HG03095 (cell line): ENCODE measurements at regions not wholly inside any gene's neighbourhood (a gene's known extent, or its start where the extent isn't known, plus 50 kb on each side); places are given as distances from the start of the nearest gene placed in this dataset.
"Not testable (repeated sequence)": the region's sequence is repeated elsewhere in the genome, so short reads cannot be mapped to it uniquely, and the experiment has no call there.

Experiments used
- ATAC-seq: cut with Tn5 transposase; IDR thresholded peaks from one replicate; pipeline ENCODE4 v1.9.1; 2021; ENCODE audit warnings: moderate library complexity; ENCODE audit not compliant: unreplicated experiment

DNA sequence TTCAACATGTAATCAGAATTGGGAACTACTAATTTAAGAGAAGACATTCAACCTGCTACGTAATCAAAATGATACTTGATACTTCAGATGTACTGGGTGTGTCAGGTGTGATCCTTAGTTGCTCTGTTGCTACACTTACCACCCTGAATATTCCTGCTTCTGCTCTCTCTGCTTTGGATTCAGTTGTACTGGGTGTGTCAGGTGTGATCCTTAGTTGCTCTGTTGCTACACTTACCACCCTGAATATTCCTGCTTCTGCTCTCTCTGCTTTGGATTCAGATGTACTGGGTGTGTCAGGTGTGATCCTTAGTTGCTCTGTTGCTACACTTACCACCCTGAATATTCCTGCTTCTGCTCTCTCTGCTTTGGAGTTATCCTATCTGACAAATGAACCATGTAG is 290.2 kb downstream of the RAB38 start:
- ATAC-seq, result not testable (repeated sequence)

DNA sequence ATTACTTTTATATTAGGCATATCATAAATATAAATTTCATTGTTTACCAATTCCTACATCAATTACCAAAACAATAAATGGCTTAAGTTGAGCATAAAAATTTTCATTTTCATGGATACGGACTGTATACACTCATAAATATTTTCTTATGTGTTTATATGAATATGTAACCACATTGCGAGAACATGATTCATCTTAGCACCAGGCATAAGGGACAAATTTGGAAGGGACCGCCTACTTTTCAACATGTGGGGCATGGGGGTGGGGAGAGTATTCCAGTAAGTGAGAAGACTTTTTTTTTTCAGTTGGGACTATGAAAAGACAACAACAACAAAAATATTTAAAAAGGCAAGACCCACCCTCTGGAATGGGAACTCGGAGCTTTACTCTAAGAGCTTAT is 296.1 kb downstream of the RAB38 start:
- no peak for ATAC-seq

DNA sequence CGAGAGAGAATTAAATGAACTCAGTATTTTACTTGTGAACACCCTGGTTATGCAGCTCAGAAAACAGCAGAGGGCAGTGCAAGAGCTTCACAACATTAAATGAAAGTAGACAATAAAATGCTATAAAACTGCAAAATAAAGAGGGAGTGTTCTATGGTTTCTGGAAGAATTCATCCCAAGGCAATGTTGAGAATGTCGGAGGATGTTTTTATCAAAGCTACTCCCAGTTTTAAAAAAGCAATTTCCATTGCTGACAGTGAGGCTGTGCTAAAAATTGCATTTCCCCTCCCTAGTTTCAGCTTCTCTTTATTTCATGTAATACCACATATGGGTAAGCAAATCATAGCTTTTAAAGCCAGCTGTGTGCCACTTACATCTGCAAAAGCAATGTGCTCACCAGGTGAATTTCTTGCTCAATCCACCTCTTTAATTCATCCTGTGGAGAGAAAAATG is 296.8 kb downstream of the RAB38 start:
- ATAC-seq, result no peak

DNA sequence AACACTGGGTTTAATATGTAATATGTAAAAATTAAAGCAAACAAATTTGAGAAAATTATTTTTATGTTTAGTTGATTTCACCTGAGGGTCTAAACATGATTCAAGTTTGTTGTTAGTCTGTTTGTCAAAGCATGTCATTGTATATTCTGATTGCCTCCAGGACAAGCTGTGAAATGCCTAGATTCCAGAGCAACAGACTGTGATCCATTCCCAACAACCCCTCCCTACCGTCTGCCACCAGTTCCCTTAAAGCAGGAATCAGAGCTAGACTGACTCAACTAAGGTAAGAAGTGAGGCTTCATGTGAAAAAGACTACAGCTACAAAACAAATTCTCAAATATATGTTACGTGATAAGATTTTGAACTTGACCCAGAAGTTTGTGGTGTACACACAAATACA is 304.2 kb downstream of the RAB38 start:
- no peak for ATAC-seq

DNA sequence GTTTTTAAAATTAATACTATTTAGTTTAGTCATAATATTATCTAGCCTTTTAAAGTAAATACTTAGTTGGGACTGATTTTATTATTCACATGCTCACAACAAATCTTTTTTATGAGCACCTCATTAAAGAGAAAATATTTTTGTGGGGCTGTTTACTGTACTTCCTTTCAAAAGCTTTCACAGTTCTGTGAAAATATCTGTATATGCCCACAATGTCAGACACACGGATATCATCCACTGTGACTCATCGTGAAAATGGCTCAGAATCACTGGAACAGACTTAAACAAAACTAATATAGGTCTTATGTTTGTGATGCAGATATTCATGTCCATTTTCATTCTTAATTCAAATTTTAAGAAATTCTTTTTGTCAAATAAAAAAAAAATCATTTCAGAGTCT is 305.2 kb downstream of the RAB38 start:
- no peak for ATAC-seq

DNA sequence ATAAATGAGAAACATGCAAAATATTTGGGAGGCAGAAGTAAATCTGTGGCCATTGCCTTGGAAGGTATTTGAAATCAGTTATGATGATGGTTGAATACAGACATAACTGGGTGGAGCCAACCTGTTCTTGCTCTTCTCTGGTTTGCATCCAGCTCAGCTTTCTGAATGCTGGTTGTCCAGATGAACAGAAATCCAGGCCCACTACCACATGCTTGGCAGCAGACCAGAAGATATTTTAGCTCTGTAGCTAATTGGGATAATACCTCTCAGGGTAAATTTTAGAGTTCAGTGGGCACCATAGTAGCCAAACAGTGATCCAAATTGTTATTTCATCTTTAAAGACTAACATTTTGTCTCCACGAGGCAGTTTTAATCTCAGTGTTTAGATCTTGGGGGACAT is 308.3 kb downstream of the RAB38 start:
- ATAC-seq, result no peak

DNA sequence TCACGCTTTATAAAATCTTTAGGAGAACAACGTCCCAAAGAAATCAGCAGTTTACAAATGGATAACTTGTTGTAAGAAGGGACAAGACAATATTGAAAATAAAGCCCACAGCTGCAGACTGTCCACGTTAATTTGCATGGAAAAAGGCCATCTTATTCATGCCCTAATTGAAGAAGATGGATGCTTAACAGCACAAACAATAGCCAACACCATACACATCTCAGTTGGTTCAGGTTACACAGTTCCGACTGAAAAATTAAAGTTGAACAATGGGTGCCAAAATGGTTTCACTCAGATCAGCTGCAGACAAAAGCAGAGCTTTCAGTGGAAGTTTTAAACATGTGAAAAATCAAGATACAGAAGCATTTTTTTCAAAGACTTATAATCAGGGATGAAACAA is 314.2 kb downstream of the RAB38 start:
- ATAC-seq, result no peak

DNA sequence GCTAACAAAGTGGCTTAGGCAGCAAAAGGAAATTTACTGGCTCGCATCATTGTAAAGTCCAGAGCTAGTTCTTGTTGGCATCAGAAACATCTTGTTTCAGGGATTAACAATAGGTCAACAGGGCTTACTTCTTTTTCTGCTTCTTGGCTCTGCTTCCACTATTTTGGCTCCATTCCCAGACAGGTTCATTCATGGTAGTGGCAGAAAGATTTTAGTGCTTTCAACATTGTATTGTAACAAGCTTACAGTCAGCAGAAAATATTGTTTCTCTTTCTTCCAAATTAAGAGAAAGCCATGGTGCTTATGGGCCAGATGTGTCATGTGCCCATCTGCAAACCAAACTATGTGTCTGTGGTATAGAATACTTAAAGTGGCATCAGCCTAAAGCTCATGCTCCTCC is 315.6 kb downstream of the RAB38 start:
- no peak for ATAC-seq

DNA sequence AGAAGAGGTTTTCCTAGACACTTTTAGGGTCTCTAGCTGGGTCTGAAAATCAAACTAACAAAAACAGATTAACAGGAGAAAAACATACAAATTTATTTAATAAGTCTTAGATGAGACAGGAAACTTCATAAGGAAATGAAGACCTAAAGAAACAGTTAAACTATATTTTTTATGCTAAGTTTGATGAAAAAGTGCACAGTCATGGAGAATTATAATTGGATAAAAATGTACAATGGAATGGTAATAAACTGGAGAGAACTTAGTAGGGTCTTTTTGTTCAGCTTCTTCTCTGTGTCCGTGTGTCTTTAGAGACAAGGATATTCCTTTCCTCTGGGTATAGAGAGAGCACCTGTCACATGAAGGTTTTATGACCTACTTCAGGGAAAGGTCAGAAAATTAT is 323.4 kb downstream of the RAB38 start:
- ATAC-seq, result no peak

DNA sequence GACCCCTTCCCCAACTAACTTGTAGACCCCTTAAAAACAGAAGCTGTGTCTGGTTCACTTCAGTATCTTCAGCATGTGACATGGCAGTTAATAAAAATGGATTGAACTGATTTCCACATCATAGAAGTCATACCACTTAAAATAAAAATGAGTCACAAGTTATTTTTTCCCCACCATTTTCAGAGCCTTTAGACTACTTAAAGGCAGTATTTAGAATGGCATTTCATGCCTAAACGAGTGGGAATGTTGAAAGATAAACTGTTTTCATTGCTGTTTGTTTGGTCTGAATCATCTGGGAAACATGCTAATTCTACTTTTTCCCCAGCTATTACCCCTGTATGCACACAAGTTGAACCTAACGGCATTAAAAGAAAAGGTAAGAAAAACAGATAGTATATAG is 324.0 kb downstream of the RAB38 start:
- no peak for ATAC-seq

DNA sequence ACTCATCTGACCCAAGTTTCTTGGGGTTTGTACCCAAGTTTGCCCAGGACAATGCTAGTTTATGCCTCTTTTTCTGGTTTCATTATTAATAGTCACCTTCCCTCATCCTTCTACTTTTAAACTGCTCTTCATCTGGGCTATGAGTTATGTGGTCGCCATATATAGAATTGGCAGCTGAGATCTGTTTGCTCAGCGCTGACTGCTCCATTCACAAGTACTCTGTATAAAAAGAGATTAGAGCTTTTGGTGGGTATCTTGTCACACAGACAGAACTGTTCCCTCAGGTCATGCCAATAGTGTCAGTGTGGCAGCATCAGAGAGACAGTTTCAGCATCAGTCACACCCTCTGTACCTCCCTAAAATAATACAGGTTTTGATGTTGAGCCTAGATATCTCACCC is 326.0 kb downstream of the RAB38 start:
- no peak for ATAC-seq

DNA sequence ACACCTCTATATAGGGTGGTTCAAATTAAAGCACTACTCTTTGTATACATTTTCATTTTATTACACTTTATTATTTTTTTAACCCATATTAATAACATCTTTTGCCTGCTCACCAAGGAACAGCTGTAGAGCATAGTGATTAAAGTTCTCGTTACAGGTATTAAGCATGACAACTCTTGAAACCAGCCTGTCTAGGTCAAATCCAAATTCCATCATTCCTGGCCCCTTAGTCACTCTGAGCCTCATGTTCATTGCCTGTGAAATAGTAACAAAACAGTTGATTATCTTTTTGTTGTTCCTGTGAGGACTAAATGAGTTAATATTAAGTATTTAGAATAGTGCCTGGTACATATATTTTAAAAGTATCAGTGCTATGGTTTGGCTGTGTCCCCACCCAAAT is 334.5 kb downstream of the RAB38 start:
- ATAC-seq, result no peak

DNA sequence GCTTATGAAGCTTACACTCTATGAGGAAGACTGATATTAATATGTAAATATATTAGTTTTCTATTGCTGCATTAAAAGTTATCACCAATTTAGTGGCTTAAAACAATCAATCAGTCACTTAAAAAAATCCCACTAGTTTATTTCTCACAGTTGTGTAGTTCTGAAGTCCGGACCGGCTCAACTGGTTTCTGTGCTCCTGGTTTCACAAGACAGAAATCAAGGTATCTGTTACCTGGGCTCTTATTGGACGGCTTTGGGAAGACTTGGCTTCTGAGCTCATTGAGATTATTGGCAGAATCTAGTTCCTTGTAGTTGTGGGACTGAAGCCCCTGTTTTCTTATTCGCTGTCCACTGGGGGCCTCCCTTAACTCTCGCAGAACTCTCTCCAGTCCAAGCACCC is 343.0 kb downstream of the RAB38 start:
- no peak for ATAC-seq

DNA sequence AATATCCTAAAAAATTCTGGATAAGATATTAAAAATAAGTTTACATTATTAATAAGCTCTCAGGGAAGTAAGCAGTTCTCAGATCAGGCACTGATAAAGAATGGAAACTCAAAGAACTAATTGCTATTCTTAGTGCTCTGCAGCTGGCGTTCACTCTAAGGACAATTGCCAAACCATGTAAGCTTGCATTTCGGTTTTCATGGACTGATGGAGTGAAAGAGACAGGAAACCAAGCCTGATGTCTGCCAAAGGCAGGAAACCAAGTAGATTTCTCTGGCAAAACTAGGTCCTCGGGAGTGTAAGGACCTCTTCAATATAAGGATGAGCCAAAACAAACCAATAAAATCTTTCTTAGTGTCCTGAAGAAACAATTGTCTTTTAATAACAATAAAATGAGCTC is 355.2 kb downstream of the RAB38 start:
- no peak for ATAC-seq

DNA sequence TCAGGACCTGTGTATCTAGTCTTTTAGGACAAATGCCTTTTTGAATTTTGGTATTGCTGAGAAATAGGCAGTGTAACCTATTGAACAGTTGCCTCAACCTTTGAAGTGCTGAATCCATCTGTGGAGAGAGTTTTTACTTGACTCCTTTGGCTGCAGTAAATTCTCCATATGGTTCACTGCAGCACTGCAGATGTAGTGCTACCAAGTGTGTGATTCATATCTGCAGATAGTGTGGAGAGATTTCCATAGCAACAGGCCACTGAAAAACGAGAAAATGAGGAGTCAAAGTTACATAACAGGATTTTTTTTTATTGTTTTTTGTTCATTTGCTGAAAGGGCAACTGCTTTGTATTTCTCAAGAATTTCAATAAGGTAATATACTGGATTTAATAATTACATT is 356.1 kb downstream of the RAB38 start:
- ATAC-seq, result peak; percentile 78

DNA sequence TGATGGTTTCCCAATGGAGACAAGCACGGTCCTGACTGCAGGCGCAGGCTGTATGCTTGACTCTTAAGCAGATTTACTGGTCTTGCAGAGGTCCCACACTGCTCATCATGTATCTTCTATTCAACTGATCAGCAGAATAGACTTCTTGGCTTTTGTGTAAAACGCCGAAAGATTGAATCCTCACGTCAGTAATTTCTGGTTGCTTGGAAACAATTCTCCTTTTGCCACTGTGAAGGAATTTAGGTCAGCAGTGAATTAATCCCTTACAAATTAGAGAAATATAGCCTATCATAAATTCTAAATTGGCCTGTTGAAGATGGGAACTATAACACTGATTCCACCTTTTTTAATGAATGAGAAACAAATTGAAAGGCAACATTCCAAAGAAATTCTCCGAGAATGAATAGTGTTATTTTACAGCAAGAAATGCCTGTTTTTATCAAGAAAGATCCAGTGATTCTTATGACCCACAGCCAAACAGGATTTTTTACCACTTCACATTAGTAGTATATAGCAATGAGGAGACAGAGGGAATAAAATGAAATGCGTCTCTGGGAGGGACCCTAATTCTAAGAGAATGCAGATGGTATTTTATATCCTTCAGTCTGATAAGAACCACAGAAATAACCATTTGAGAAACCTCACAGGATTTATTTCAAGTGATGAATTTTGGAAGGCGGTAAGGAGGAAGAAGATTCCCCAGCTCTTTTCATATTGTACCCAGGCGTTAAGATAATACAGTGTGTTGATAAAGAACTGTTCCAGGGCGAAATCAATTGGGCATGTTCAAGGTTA is 362.5 kb downstream of the RAB38 start:
- no peak for ATAC-seq

DNA sequence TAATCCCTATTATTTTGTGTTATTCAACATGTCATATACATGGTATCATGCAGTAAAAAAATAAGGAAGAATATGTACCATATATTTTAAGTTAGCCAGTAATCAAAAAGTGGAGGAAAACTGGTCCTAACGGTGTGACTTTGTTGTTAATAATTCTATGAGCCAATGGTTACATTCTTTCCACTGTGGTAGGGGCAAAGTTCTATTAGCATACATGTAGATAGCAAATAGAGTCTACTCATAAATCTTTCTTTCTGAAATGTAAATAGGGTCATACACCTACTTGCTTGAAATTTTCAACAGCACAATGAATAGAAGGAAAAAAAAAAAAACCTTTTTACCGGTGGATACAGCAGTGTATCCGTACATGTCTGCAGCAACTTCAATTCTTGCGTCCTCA is 364.8 kb downstream of the RAB38 start:
- ATAC-seq, result no peak

DNA sequence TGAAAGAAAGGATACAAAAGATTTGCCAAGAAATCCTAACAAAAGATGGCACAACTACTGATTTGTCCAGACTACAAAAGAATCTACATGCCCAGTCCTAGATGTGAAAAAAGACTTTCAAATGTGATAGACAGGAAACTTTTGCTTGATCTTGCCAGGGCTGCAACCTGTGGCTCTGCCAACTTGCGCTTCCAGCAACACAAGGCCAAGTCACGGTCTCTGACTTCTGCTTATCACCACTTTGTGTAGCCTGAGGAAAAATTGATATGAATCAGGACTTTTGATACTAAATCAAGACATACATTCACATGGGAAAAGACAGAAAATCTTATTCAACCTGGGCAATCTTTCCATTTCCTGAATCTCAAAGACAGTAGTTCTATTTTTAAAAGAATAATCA is 366.0 kb downstream of the RAB38 start:
- ATAC-seq, result no peak

DNA sequence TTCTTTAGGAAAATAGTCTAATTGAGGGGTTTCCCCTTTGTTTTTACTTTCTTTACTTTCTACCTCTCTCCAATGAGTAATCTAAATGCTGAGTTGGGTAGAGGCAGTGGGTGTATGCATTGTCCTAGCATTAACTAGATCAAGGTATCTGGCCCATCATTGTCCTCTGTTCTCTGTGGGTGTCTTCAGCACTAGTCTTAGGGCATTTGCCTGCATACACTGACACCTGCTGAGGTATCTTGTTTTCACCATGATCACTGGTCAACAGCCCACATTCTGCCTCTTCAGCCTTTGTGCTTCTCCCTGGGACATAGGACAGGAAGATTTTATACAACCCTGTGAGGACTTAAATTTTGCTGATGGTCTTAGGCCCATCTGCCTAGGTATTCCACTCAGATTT is 371.1 kb downstream of the RAB38 start:
- ATAC-seq, result no peak

DNA sequence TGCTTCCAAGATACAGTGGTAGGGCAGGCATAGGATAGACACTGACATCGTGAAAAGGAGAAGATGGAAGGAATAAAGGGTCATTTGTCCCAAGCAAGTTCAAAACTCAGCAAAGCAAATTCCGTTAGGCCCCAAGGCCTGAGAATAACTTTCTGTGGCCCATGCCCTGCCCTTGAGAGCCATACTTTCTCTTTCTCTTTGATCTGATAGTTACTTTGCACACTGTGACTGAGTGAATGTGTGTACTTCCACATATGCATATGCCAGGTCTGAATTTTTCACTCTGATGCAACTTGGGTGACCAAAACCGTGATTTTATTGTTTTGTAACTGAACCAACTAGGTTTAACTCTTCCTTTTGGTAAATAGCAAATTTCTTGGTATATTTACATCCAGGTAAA is 371.5 kb downstream of the RAB38 start:
- ATAC-seq, result no peak

DNA sequence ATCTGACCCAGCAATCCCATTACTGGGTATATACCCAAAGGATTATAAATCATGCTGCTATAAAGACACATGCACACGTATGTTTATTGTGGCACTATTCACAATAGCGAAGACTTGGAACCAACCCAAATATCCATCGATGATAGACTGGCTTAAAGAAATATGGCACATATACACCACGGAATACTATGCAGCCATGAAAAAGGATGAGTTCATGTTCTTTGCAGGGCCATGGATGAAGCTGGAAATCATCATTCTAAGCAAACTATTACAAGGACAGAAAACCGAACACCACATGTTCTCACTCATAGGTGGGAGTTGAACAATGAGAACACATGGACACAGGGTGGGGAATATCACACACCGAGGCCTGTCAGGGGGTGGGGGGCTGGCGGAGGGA is 390.4 kb downstream of the RAB38 start:
- not testable (repeated sequence) for ATAC-seq

DNA sequence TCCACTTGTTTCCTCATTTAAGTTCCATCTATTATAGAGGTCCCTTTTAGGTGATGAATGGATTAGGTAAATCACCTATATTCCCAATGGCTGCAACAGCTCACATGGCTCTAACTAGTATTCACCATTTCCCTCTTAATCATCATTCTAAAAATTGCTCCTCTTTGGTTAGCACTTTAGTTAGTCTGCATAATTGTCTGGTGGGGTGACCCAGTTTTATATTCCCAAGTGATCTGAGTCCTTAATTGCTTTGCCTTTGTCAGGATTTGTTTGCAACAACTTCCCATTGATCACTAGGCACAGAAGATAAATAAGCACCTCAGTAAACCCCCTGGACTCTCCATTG is 395.2 kb downstream of the RAB38 start:
- ATAC-seq, result no peak
